Body of pancreas (tissue), 4 donors: ENCODE measurements at regions not wholly inside any gene's neighbourhood (a gene's known extent, or its start where the extent isn't known, plus 50 kb on each side); places are given as distances from the start of the nearest gene placed in this dataset.

Experiments
- POLR2A ChIP-seq, 3 donors: fragments of 450-650 bp; IDR thresholded peaks; one replicate each; pipeline ENCODE4 v1.6.1; 2016; ENCODE audit warnings: antibody characterized with exemption in 3 of 3, mild to moderate bottlenecking in 2 of 3
- TF ChIP-seq, protein P1 (sequence below), 7 experiments: fragments of 450-650 bp in 4 of 7; fragments of 200-600 bp in 3 of 7; sonication (generic) in 3 of 7; IDR thresholded peaks; one replicate each; pipeline ENCODE4 v1.5.1; 2016 to 2019; ENCODE audit warnings: antibody characterized with exemption in 7 of 7

DNA sequence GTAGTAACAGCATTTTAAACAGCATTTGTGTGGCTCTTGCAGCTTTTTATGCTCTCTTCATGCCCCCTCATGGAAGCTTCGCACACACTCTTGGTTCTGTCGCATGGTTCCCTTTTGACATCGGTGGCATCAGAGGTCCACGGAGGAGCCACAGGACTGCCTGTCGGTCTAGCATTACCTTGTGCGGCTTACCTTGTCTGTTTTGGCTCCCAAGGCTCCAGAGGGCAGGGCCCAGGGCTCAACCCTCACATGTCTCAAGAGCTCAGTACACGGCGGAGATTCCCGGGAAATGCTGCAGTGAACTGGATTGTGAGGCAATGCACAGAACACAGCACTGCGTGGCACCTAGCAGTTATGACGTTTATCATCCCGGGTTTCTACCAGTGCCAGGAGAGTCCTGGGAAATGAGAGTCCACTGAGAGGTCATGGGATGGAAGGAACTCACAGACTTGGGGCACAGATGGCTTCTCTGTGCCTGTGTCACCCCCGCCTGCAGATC lies 1015.8 kb downstream of the TBC1D22A start:
- no peak for TF ChIP-seq POLR2A (IDR thresholded peaks at IDR 0.05)
- TF ChIP-seq, protein P1, sequence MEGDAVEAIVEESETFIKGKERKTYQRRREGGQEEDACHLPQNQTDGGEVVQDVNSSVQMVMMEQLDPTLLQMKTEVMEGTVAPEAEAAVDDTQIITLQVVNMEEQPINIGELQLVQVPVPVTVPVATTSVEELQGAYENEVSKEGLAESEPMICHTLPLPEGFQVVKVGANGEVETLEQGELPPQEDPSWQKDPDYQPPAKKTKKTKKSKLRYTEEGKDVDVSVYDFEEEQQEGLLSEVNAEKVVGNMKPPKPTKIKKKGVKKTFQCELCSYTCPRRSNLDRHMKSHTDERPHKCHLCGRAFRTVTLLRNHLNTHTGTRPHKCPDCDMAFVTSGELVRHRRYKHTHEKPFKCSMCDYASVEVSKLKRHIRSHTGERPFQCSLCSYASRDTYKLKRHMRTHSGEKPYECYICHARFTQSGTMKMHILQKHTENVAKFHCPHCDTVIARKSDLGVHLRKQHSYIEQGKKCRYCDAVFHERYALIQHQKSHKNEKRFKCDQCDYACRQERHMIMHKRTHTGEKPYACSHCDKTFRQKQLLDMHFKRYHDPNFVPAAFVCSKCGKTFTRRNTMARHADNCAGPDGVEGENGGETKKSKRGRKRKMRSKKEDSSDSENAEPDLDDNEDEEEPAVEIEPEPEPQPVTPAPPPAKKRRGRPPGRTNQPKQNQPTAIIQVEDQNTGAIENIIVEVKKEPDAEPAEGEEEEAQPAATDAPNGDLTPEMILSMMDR (IDR thresholded peaks at IDR 0.05) = no peak
